GM12878 (cell line): ENCODE measurements at regions not wholly inside any gene's neighbourhood (a gene's known extent, or its start where the extent isn't known, plus 50 kb on each side); places are given as distances from the start of the nearest gene placed in this dataset.

Experiments
- MTA2 ChIP-seq: fragments of 450-650 bp; IDR thresholded peaks from 2 replicates; pipeline ENCODE4 v1.6.1; 2016; ENCODE audit warnings: low read depth, mild to moderate bottlenecking, moderate library complexity
- POLR2A ChIP-seq: IDR thresholded peaks from 2 replicates; pipeline ENCODE4 v1.6.1; 2011; ENCODE audit warnings: low read depth, mild to moderate bottlenecking, low read length
- POLR2AphosphoS5 ChIP-seq: IDR thresholded peaks from 2 replicates; pipeline ENCODE4 v1.6.1; 2011; ENCODE audit warnings: mild to moderate bottlenecking, low read length, inconsistent platforms
- POU2F2 ChIP-seq: IDR thresholded peaks from 3 replicates; pipeline ENCODE4 v1.6.1; 2011; ENCODE audit warnings: low read depth, mild to moderate bottlenecking, low read length, borderline replicate concordance
- SUZ12 ChIP-seq: fragments of 200-600 bp; sonication (generic); IDR thresholded peaks from one replicate; pipeline ENCODE4 v1.6.1; 2018; ENCODE audit warnings: antibody characterized with exemption, mild to moderate bottlenecking; ENCODE audit not compliant: unreplicated experiment
- YY1 ChIP-seq: IDR thresholded peaks from 2 replicates; pipeline ENCODE4 v1.6.1; 2011; ENCODE audit warnings: low read depth, mild to moderate bottlenecking, low read length
- TF ChIP-seq, protein P1 (sequence below): fragments of 450-650 bp; conservative IDR thresholded peaks from 2 replicates; pipeline ENCODE4 v1.6.1; 2017; ENCODE audit warnings: mild to moderate bottlenecking, moderate library complexity
- TF ChIP-seq, protein P2 (sequence below), 3 experiments: IDR thresholded peaks in 2 of 3; conservative IDR thresholded peaks in 1 of 3; 2 replicates each; pipeline ENCODE4 v1.5.1; 2011; ENCODE audit warnings: low read depth in 3 of 3, low read length in 3 of 3, mild to moderate bottlenecking in 3 of 3, control low read depth in 2 of 3, moderate library complexity in 2 of 3, inconsistent platforms in 1 of 3, mixed read lengths in 1 of 3; ENCODE audit not compliant: control insufficient read depth in 2 of 3, insufficient read depth in 1 of 3; ENCODE audit errors: extremely low read depth in 1 of 3
- TF ChIP-seq, protein P3 (sequence below): fragments of 450-650 bp; IDR thresholded peaks from 2 replicates; pipeline ENCODE4 v1.6.1; 2016; ENCODE audit warnings: mild to moderate bottlenecking

DNA sequence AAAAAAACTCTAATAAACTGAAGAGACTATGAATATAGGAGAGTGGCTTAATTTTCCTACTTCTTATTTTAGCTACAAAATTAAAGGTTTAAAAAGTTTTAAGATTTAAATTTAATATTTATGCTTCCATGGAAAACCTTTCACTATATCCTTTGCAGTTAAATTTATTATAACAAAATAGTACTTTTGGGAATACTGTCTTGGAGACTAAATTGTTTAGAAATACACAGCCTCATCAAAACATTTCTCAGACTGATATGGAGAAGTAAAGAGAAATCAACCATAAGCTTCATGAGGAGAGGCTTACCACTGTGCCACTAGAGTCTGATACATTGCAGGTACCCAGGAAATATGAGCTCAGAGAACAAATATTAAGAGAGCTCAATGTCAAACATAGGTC is 436.5 kb downstream of the KCTD12 start:
- no peak for TF ChIP-seq MTA2
- TF ChIP-seq, protein P1, sequence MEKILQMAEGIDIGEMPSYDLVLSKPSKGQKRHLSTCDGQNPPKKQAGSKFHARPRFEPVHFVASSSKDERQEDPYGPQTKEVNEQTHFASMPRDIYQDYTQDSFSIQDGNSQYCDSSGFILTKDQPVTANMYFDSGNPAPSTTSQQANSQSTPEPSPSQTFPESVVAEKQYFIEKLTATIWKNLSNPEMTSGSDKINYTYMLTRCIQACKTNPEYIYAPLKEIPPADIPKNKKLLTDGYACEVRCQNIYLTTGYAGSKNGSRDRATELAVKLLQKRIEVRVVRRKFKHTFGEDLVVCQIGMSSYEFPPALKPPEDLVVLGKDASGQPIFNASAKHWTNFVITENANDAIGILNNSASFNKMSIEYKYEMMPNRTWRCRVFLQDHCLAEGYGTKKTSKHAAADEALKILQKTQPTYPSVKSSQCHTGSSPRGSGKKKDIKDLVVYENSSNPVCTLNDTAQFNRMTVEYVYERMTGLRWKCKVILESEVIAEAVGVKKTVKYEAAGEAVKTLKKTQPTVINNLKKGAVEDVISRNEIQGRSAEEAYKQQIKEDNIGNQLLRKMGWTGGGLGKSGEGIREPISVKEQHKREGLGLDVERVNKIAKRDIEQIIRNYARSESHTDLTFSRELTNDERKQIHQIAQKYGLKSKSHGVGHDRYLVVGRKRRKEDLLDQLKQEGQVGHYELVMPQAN: no peak
- no peak for TF ChIP-seq POLR2A
- TF ChIP-seq, protein P2, sequence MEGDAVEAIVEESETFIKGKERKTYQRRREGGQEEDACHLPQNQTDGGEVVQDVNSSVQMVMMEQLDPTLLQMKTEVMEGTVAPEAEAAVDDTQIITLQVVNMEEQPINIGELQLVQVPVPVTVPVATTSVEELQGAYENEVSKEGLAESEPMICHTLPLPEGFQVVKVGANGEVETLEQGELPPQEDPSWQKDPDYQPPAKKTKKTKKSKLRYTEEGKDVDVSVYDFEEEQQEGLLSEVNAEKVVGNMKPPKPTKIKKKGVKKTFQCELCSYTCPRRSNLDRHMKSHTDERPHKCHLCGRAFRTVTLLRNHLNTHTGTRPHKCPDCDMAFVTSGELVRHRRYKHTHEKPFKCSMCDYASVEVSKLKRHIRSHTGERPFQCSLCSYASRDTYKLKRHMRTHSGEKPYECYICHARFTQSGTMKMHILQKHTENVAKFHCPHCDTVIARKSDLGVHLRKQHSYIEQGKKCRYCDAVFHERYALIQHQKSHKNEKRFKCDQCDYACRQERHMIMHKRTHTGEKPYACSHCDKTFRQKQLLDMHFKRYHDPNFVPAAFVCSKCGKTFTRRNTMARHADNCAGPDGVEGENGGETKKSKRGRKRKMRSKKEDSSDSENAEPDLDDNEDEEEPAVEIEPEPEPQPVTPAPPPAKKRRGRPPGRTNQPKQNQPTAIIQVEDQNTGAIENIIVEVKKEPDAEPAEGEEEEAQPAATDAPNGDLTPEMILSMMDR (IDR thresholded peaks at IDR 0.05 in 2 of 3, conservative IDR thresholded peaks at IDR 0.05 in 1 of 3; ENCODE audit: control insufficient read depth in 2 of 3, extremely low read depth in 1 of 3, insufficient read depth in 1 of 3, low read depth in 3 of 3, low read length in 3 of 3): no peak
- no peak for TF ChIP-seq YY1
- no peak for TF ChIP-seq SUZ12
- TF ChIP-seq POU2F2: no peak
- TF ChIP-seq, protein P3, sequence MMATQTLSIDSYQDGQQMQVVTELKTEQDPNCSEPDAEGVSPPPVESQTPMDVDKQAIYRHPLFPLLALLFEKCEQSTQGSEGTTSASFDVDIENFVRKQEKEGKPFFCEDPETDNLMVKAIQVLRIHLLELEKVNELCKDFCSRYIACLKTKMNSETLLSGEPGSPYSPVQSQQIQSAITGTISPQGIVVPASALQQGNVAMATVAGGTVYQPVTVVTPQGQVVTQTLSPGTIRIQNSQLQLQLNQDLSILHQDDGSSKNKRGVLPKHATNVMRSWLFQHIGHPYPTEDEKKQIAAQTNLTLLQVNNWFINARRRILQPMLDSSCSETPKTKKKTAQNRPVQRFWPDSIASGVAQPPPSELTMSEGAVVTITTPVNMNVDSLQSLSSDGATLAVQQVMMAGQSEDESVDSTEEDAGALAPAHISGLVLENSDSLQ: no peak
- no peak for TF ChIP-seq POLR2AphosphoS5
